Neuronal stem cell (in vitro differentiated cells): ENCODE measurements at regions not wholly inside any gene's neighbourhood (a gene's known extent, or its start where the extent isn't known, plus 50 kb on each side); places are given as distances from the start of the nearest gene placed in this dataset.

Source experiments
- DNase-seq: peaks from one replicate; pipeline ENCODE4 v3.0.0-alpha.2; 2013; ENCODE audit warnings: low spot score
- H2AFZ ChIP-seq: one replicate; pipeline ENCODE4 v1.6.1; 2013; ENCODE audit warnings: mild to moderate bottlenecking, low read length, inconsistent platforms
- H2AK5ac ChIP-seq: 2 replicates; pipeline ENCODE4 v1.6.1; 2013; ENCODE audit warnings: low read depth, mild to moderate bottlenecking, inconsistent platforms, low read length, moderate library complexity, mixed read lengths
- H2BK120ac ChIP-seq: 2 replicates; pipeline ENCODE4 v1.6.1; 2013; ENCODE audit warnings: low read depth, mild to moderate bottlenecking, inconsistent platforms, low read length, moderate library complexity, mixed read lengths
- H2BK12ac ChIP-seq: one replicate; pipeline ENCODE4 v1.6.1; 2013; ENCODE audit warnings: low read length, inconsistent platforms
- H2BK15ac ChIP-seq: 2 replicates; pipeline ENCODE4 v1.6.1; 2013; ENCODE audit warnings: mild to moderate bottlenecking, low read length, inconsistent platforms, mixed read lengths
- H2BK5ac ChIP-seq: one replicate; pipeline ENCODE4 v1.6.1; 2013; ENCODE audit warnings: inconsistent platforms, mild to moderate bottlenecking, low read length, moderate library complexity
- H3K14ac ChIP-seq: one replicate; pipeline ENCODE4 v1.6.1; 2013; ENCODE audit warnings: low read length, inconsistent platforms
- H3K18ac ChIP-seq: 2 replicates; pipeline ENCODE4 v1.6.1; 2013; ENCODE audit warnings: low read length, inconsistent platforms
- H3K23ac ChIP-seq: 2 replicates; pipeline ENCODE4 v1.6.1; 2013; ENCODE audit warnings: low read depth, mild to moderate bottlenecking, mixed read lengths, low read length, inconsistent platforms; ENCODE audit not compliant: poor library complexity
- H3K27ac ChIP-seq: replicated peaks from 3 replicates; pipeline ENCODE4 v1.5.1; 2013; ENCODE audit warnings: low read length, inconsistent platforms
- H3K27me3 ChIP-seq, 3 experiments: 2 replicates each; pipeline ENCODE4 v1.6.1; 2013; ENCODE audit warnings: low read length in 3 of 3, mild to moderate bottlenecking in 2 of 3, inconsistent platforms in 1 of 3, low read depth in 1 of 3, mixed read lengths in 1 of 3, moderate library complexity in 1 of 3; ENCODE audit not compliant: control insufficient read depth in 3 of 3, insufficient read depth in 3 of 3
- H3K36me3 ChIP-seq, 2 donors: replicated peaks in 1 of 2; 2 replicates each; pipeline ENCODE4 v1.6.1; 2013; ENCODE audit warnings: low read length in 2 of 2; ENCODE audit not compliant: control insufficient read depth in 2 of 2, insufficient read depth in 2 of 2
- H3K4ac ChIP-seq: 2 replicates; pipeline ENCODE4 v1.6.1; 2013; ENCODE audit warnings: inconsistent platforms, mild to moderate bottlenecking, low read length, moderate library complexity
- H3K4me1 ChIP-seq, 2 donors: 1 replicate in 1 of 2; 2 replicates in 1 of 2; pipeline ENCODE4 v1.6.1; 2013; ENCODE audit warnings: low read length in 2 of 2, low read depth in 1 of 2; ENCODE audit not compliant: control insufficient read depth in 2 of 2, insufficient read depth in 1 of 2
- H3K4me2 ChIP-seq: one replicate; pipeline ENCODE4 v1.6.1; 2013; ENCODE audit warnings: mild to moderate bottlenecking, low read length, inconsistent platforms; ENCODE audit not compliant: insufficient read depth, poor library complexity, severe bottlenecking
- H3K4me3 ChIP-seq, 2 donors: 2 replicates each; pipeline ENCODE4 v1.5.1; 2013; ENCODE audit warnings: low read length in 2 of 2, mild to moderate bottlenecking in 2 of 2, inconsistent platforms in 1 of 2, moderate library complexity in 1 of 2
- H3K79me1 ChIP-seq: one replicate; pipeline ENCODE4 v1.6.1; 2013; ENCODE audit warnings: low read depth, mild to moderate bottlenecking, inconsistent platforms, low read length, moderate library complexity
- H3K9ac ChIP-seq: one replicate; pipeline ENCODE4 v1.6.1; 2013; ENCODE audit warnings: mild to moderate bottlenecking, low read depth, low read length, inconsistent platforms; ENCODE audit not compliant: poor library complexity
- H3K9me3 ChIP-seq, 2 donors: replicated peaks in 1 of 2; 2 replicates each; pipeline versions ENCODE3 to v1.6.1; 2013; ENCODE audit warnings: low read length in 2 of 2, mild to moderate bottlenecking in 2 of 2, inconsistent platforms in 1 of 2, low read depth in 1 of 2, mixed read lengths in 1 of 2, moderate library complexity in 1 of 2; ENCODE audit not compliant: control insufficient read depth in 2 of 2, insufficient read depth in 1 of 2
- H4K8ac ChIP-seq: one replicate; pipeline ENCODE4 v1.6.1; 2013; ENCODE audit warnings: low read depth, mild to moderate bottlenecking, inconsistent platforms, low read length, moderate library complexity
- H4K91ac ChIP-seq: one replicate; pipeline ENCODE4 v1.6.1; 2013; ENCODE audit warnings: low read length, low read depth, mild to moderate bottlenecking, inconsistent platforms; ENCODE audit not compliant: poor library complexity
- WGBS, 2 donors: extraction: QIAGEN DNeasy Blood & Tissue Kit; methylation state at CpG; one replicate each; pipeline ENCODE4 v1.1.7; 2013; ENCODE audit warnings: missing lambda C conversion rate in 2 of 2, mixed read lengths in 1 of 2; ENCODE audit not compliant: insufficient read length in 2 of 2, insufficient replicate concordance in 1 of 2; ENCODE audit errors: extremely low coverage in 2 of 2; 5-methylcytosine and 5-hydroxymethylcytosine counted together

DNA sequence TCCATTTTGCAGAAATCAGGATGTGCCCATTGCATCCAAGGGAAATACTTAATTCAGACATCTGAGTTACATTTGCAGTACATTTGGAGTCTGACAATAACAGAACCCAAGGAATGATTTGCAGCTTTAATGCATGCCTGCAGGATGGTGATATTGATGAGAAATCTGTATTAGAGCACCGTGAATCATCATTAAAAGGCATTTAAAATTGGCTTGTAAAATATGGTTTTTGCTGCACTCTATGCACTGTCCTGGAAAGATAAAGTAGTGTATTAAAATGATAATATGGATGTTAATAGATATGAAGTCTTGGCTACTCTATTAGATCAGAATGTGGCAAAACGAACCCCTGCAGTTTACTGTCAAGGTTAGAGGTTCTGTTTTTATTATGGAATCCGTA lies 556.9 kb downstream of the MAT2B start:
- Histone ChIP-seq H3K27me3 (no peaks in the 10 kb centered on the region), H3K79me1 (no peaks in the 10 kb centered on the region), H3K18ac (no peak overlapping the region), H3K9ac (no peak overlapping the region), H3K4me3 (no peak overlapping the region), H3K14ac (no peak overlapping the region), H3K4me2 (no peak overlapping the region), H2BK5ac (no peak overlapping the region), H3K27ac (no peak overlapping the region), H2BK120ac (no peak overlapping the region), H3K23ac (no peak overlapping the region), H2BK12ac (no peak overlapping the region), H2BK15ac (no peak overlapping the region), H4K91ac (no peak overlapping the region), H3K36me3 (no peaks in the 10 kb centered on the region), H2AK5ac (no peak overlapping the region), H2AFZ (no peak overlapping the region), H3K4me1 (no peaks in the 10 kb centered on the region), H3K4ac (no peak overlapping the region), H4K8ac (no peak overlapping the region), H3K9me3 (no peaks in the 10 kb centered on the region)
- WGBS, 2 donors, result no CpG with 5 or more reads among the region's 3 CpGs
- no peak for DNase-seq

DNA sequence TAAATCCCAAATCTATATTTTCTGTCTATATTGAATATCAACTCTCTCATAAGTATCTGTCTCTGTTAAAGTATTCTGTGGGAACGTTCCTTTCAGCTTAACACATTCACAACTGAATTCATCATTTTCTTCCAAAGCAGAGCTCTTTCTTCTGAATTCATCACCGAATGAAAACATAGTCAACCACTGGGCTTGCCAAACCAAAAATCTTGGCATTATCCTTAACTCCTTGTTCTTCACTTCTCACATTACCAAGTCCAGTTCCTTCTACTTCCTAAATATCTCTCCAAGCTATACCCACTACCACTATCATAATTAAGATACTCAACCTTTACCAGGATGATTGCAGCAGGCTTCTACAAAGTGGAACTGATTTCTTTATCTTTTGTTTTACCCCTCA lies 559.8 kb downstream of the MAT2B start:
- Histone ChIP-seq H3K23ac (no peak overlapping the region), H4K8ac (no peak overlapping the region), H2BK15ac (no peak overlapping the region), H3K4me2 (no peak overlapping the region), H3K4ac (no peak overlapping the region), H3K4me1 (no peaks in the 10 kb centered on the region), H2AK5ac (no peak overlapping the region), H3K79me1 (no peaks in the 10 kb centered on the region), H3K27ac (no peak overlapping the region), H3K9me3 (no peaks in the 10 kb centered on the region), H3K18ac (no peak overlapping the region), H2BK120ac (no peak overlapping the region), H3K27me3 (no peaks in the 10 kb centered on the region), H3K36me3 (no peaks in the 10 kb centered on the region), H4K91ac (no peak overlapping the region), H3K9ac (no peak overlapping the region), H3K4me3 (no peak overlapping the region), H2AFZ (no peak overlapping the region), H3K14ac (no peak overlapping the region), H2BK5ac (no peak overlapping the region), H2BK12ac (no peak overlapping the region)
- no peak for DNase-seq
- no CpG with 5 or more reads among the region's 2 CpGs for WGBS, 2 donors

DNA sequence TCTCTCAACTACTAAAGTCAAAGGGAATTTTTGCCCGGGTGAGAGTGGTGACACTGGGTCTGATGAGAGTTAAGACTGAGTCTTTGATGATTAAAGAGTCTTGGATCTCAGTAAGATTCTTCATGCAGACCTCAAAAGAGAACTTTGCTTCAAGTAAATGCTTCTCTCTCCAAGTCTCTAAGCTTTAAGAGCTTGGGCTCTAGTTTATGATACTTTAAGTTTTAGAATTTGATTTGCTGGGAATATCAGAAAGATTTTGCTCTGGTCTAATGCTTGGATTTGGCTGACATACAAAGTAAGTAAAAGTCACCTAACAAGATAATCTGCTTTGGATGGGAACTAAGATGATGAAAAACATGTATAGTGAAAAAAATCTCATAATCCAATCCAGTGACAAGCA lies 566.3 kb downstream of the MAT2B start:
- no peak overlapping the region for H4K8ac ChIP-seq
- no peak overlapping the region for H2AFZ ChIP-seq
- H3K9ac ChIP-seq, result no peak overlapping the region
- no peak overlapping the region for H3K4ac ChIP-seq
- no peaks in the 10 kb centered on the region for H3K79me1 ChIP-seq
- H3K4me2 ChIP-seq, result no peak overlapping the region
- no peak overlapping the region for H2AK5ac ChIP-seq
- H3K27ac ChIP-seq, result no peak overlapping the region
- H2BK120ac ChIP-seq, result no peak overlapping the region
- H2BK12ac ChIP-seq, result no peak overlapping the region
- H4K91ac ChIP-seq, result no peak overlapping the region
- DNase-seq, result no peak
- no peaks in the 10 kb centered on the region for H3K4me1 ChIP-seq
- WGBS, 2 donors, result no CpG with 5 or more reads among the region's 1 CpG
- no peak overlapping the region for H2BK15ac ChIP-seq
- H3K9me3 ChIP-seq, result no peaks in the 10 kb centered on the region
- H3K36me3 ChIP-seq, result no peaks in the 10 kb centered on the region
- H3K18ac ChIP-seq, result no peak overlapping the region
- no peak overlapping the region for H3K23ac ChIP-seq
- H3K4me3 ChIP-seq, result no peak overlapping the region
- H3K27me3 ChIP-seq, result no peaks in the 10 kb centered on the region
- H2BK5ac ChIP-seq, result no peak overlapping the region
- H3K14ac ChIP-seq, result no peak overlapping the region

DNA sequence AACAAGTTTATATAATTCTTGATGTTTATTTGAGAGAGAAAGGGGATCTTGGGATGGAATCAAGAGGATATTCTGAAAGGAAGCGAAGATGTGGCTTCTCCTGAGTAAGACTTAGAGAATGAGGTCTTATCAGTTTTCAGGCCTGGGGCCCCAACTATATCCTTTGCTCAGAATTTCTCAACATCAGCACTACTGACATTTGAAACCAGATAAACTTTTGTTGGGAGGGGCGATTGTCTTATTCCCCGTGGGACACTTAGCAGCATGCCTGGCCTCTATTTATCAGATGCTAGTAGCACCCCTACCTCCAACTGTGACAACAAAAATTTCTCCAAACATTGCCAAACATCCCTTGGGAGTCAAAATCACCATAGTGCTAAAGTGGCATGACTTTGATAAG lies 567.7 kb downstream of the MAT2B start:
- H3K4me1 ChIP-seq, result no peaks in the 10 kb centered on the region
- no peak overlapping the region for H3K4me2 ChIP-seq
- H3K9ac ChIP-seq, result no peak overlapping the region
- no peaks in the 10 kb centered on the region for H3K36me3 ChIP-seq
- H2BK15ac ChIP-seq, result no peak overlapping the region
- no peak overlapping the region for H4K8ac ChIP-seq
- H3K79me1 ChIP-seq, result no peaks in the 10 kb centered on the region
- H4K91ac ChIP-seq, result no peak overlapping the region
- H3K14ac ChIP-seq, result no peak overlapping the region
- no peak overlapping the region for H2AFZ ChIP-seq
- no peak overlapping the region for H3K4me3 ChIP-seq
- no peak overlapping the region for H3K27ac ChIP-seq
- H3K4ac ChIP-seq, result no peak overlapping the region
- no peak overlapping the region for H3K23ac ChIP-seq
- no peak for DNase-seq
- no peaks in the 10 kb centered on the region for H3K9me3 ChIP-seq
- no peak overlapping the region for H2BK5ac ChIP-seq
- H3K18ac ChIP-seq, result no peak overlapping the region
- H2AK5ac ChIP-seq, result no peak overlapping the region
- no peaks in the 10 kb centered on the region for H3K27me3 ChIP-seq
- H2BK12ac ChIP-seq, result no peak overlapping the region
- H2BK120ac ChIP-seq, result no peak overlapping the region
- no CpG with 5 or more reads among the region's 3 CpGs for WGBS, 2 donors
